H7 (cell line): ENCODE measurements at regions not wholly inside any gene's neighbourhood (a gene's known extent, or its start where the extent isn't known, plus 50 kb on each side); places are given as distances from the start of the nearest gene placed in this dataset.
"Not testable (repeated sequence)": the region's sequence is repeated elsewhere in the genome, so short reads cannot be mapped to it uniquely, and the experiment has no call there.

Source experiments
- DNase-seq: peaks from one replicate; pipeline ENCODE4 v3.0.0; 2012
- H3K27me3 ChIP-seq: 2 replicates; pipeline ENCODE4 v1.6.0; 2011; ENCODE audit warnings: mild to moderate bottlenecking, low read length; ENCODE audit not compliant: control insufficient read depth, insufficient read depth
- H3K36me3 ChIP-seq: replicated peaks from 2 replicates; pipeline ENCODE4 v1.5.1; 2011; ENCODE audit warnings: low read length; ENCODE audit not compliant: control insufficient read depth, insufficient read depth
- H3K4me3 ChIP-seq: 2 replicates; pipeline ENCODE4 v1.5.1; 2011; ENCODE audit warnings: low read depth, mild to moderate bottlenecking, control low read depth, low read length, moderate library complexity; ENCODE audit not compliant: insufficient read depth

GRCh38 chr4:87901422-87901992 lies 68.7 kb downstream of the MEPE start:
- H3K36me3 ChIP-seq: no peaks in the 10 kb centered on the region
- H3K27me3 ChIP-seq: no peaks in the 10 kb centered on the region
- DNase-seq: no peak
- H3K4me3 ChIP-seq: no peak overlapping the region

- Histone ChIP-seq H3K27me3 (no peaks in the 10 kb centered on the region), H3K36me3 (no peaks in the 10 kb centered on the region), H3K4me3 (no peak overlapping the region)
- no peak for DNase-seq
These were observed 70.8 kb upstream of the SPP1 start for GRCh38 chr4:87904639-87905160.

GRCh38 chr4:87908336-87908735 lies 67.2 kb upstream of the SPP1 start:
- Histone ChIP-seq H3K4me3 (no peak overlapping the region), H3K36me3 (no peaks in the 10 kb centered on the region)
- no peak for DNase-seq

GRCh38 chr4:87910795-87911194 lies 64.7 kb upstream of the SPP1 start:
- Histone ChIP-seq H3K4me3 (no peak overlapping the region), H3K27me3 (no peaks in the 10 kb centered on the region), H3K36me3 (no peaks in the 10 kb centered on the region)
- no peak for DNase-seq

More at GRCh38 chr4:87908336-87908735, 67.2 kb upstream of the SPP1 start:
- H3K27me3 ChIP-seq: no peaks in the 10 kb centered on the region

- Histone ChIP-seq H3K27me3 (no peaks in the 10 kb centered on the region), H3K36me3 (no peaks in the 10 kb centered on the region), H3K4me3 (no peak overlapping the region)
- no peak for DNase-seq
These were observed 64.2 kb upstream of the SPP1 start for GRCh38 chr4:87911252-87911774.

GRCh38 chr4:87912164-87913004 lies 63.1 kb upstream of the SPP1 start:
- Histone ChIP-seq H3K27me3 (no peaks in the 10 kb centered on the region), H3K4me3 (no peak overlapping the region), H3K36me3 (no peaks in the 10 kb centered on the region)
- no peak for DNase-seq

- Histone ChIP-seq H3K36me3 (no peaks in the 10 kb centered on the region), H3K27me3 (no peaks in the 10 kb centered on the region), H3K4me3 (no peak overlapping the region)
- no peak for DNase-seq
These were observed 61.6 kb upstream of the SPP1 start for GRCh38 chr4:87913896-87914295.

GRCh38 chr4:87915621-87916020 lies 59.9 kb upstream of the SPP1 start:
- Histone ChIP-seq H3K36me3 (no peaks in the 10 kb centered on the region), H3K27me3 (no peaks in the 10 kb centered on the region), H3K4me3 (no peak overlapping the region)
- DNase-seq: no peak

GRCh38 chr4:87916626-87917025 lies 58.9 kb upstream of the SPP1 start:
- H3K4me3 ChIP-seq: no peak overlapping the region
- DNase-seq: no peak

GRCh38 chr4:87917911-87918310 lies 57.6 kb upstream of the SPP1 start:
- H3K4me3 ChIP-seq, H3K36me3 ChIP-seq, H3K27me3 ChIP-seq, DNase-seq: not testable (repeated sequence)

More at GRCh38 chr4:87916626-87917025, 58.9 kb upstream of the SPP1 start:
- Histone ChIP-seq H3K27me3 (no peaks in the 10 kb centered on the region), H3K36me3 (no peaks in the 10 kb centered on the region)

GRCh38 chr4:87918314-87919058 lies 57.0 kb upstream of the SPP1 start:
- H3K4me3 ChIP-seq: no peak overlapping the region; the same call in 1 of the 2 replicates
- H3K27me3 ChIP-seq: no peaks in the 10 kb centered on the region
- no peaks in the 10 kb centered on the region for H3K36me3 ChIP-seq
- no peak for DNase-seq

GRCh38 chr4:87919304-87919703 lies 56.2 kb upstream of the SPP1 start:
- not testable (repeated sequence) for H3K4me3 ChIP-seq, DNase-seq, H3K36me3 ChIP-seq

GRCh38 chr4:87919941-87920340 lies 55.6 kb upstream of the SPP1 start:
- Histone ChIP-seq H3K36me3 (peaks cover 4% of the 10 kb centered on the region), H3K27me3 (no peaks in the 10 kb centered on the region), H3K4me3 (no peak overlapping the region)
- DNase-seq: no peak

More at GRCh38 chr4:87919304-87919703, 56.2 kb upstream of the SPP1 start:
- not testable (repeated sequence) for H3K27me3 ChIP-seq

GRCh38 chr4:87920478-87920877 lies 55.0 kb upstream of the SPP1 start:
- Histone ChIP-seq H3K27me3 (no peaks in the 10 kb centered on the region), H3K36me3 (peaks cover 4% of the 10 kb centered on the region), H3K4me3 (no peak overlapping the region)
- no peak for DNase-seq
